ENCODE measurements at regions not wholly inside any gene's neighbourhood (a gene's known extent, or its start where the extent isn't known, plus 50 kb on each side); places are given as distances from the start of the nearest gene placed in this dataset.
"Not testable (repeated sequence)": the region's sequence is repeated elsewhere in the genome, so short reads cannot be mapped to it uniquely, and the experiment has no call there.

- POLR2A ChIA-PET; H3K36me3 ChIP-seq (ENCODE audit: insufficient read depth, low read length); ATAC-seq (ENCODE audit: poor library complexity); H3K27me3 Mint-ChIP-seq; H3K27ac Mint-ChIP-seq; H3K27ac ChIP-seq (ENCODE audit: low read depth in 1 of 2, low read length in 2 of 2); H3K9me3 Mint-ChIP-seq; intact Hi-C loops (cut with DNase I, micrococcal nuclease); DNase-seq; H3K4me3 ChIP-seq (ENCODE audit: low read length); H3K27me3 ChIP-seq (ENCODE audit: control insufficient read depth in 1 of 2, insufficient read depth in 2 of 2, low read length in 2 of 2); H3K36me3 Mint-ChIP-seq (ENCODE audit: low read depth); H3K4me1 Mint-ChIP-seq (ENCODE audit: low read depth); H3K4me3 Mint-ChIP-seq; H3K4me1 ChIP-seq (ENCODE audit: insufficient read depth, low read length): not testable (repeated sequence)
- H3K9me3 ChIP-seq (ENCODE audit: control insufficient read depth in 1 of 2, insufficient read depth in 1 of 2, low read length in 2 of 2): peaks cover 3 to 15% of the 10 kb centered on the region in 2 experiments
- CTCF ChIA-PET: interaction anchor here (0.5 kb wide), 1 partner anchor 137 kb away, joined by 3 read pairs; no protein-coding TSS in a partner anchor
These were observed 824.7 kb downstream of the LRRTM4 start for GRCh38 chr2:76697439-76697838.

DNA sequence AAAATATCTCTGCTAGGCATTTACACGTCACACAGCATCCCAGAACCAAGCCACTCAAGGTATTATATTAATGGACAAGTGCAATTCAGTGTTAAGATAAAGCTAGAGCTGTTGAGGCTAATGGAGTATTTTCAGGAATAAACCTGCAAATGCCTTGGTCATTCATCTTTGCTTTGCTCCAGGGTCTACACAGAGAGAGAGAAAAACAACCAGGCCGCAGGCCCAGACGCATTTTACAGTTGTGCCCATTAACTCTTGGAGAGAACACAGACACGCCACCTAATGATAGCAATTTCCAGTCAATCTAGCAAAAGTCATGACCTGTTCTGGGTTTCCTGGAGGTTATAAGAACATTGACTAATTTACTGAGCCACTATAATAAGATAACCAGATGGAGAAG is 829.3 kb downstream of the LRRTM4 start:
- Histone ChIP-seq H3K9me3 (ENCODE audit: control insufficient read depth in 1 of 2, insufficient read depth in 1 of 2, low read length in 2 of 2) (peaks cover 0 to 4% of the 10 kb centered on the region in 2 experiments), H3K27me3 (ENCODE audit: control insufficient read depth in 1 of 2, insufficient read depth in 2 of 2, low read length in 2 of 2) (no peaks in the 10 kb centered on the region), H3K4me1 (ENCODE audit: insufficient read depth, low read length) (no peaks in the 10 kb centered on the region), H3K4me3 (ENCODE audit: low read length) (no peak overlapping the region), H3K36me3 (ENCODE audit: insufficient read depth, low read length) (no peaks in the 10 kb centered on the region), H3K27ac (ENCODE audit: low read depth in 1 of 2, low read length in 2 of 2) (no peak overlapping the region)
- TF ChIP-seq CTCF (IDR thresholded peaks at IDR 0.05): no peak
- no peak for DNase-seq
- H3K27ac Mint-ChIP-seq: no peak overlapping the region
- ATAC-seq (ENCODE audit: poor library complexity): no peak
- intact Hi-C loops (cut with DNase I, micrococcal nuclease): no loop called here
- no peaks in the 10 kb centered on the region for H3K4me1 Mint-ChIP-seq (ENCODE audit: low read depth)
- H3K4me3 Mint-ChIP-seq: no peak overlapping the region
- H3K9me3 Mint-ChIP-seq: peaks cover 10% of the 10 kb centered on the region
- H3K36me3 Mint-ChIP-seq (ENCODE audit: low read depth): no peaks in the 10 kb centered on the region
- no peaks in the 10 kb centered on the region for H3K27me3 Mint-ChIP-seq
- ChIA-PET CTCF (no interaction called here), POLR2A (no interaction called here)

DNA sequence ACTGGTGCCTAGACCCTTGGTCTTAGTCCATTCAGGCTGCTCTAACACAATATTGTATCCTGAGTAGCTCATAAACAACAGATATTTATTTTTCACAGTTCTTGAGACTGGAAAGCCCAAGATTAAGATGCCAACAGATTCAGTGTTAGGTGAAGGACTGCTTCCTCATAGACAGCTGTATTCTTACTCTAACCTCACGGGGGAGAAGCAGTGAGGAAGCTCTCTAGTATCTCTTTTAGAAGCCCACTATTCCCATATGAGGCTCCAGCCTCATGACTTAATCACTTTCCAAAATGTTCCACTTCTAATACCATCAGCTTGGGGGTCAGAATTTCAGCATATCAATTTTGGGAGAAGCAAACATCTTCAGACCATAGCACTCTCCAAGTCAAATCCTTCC is 833.4 kb downstream of the LRRTM4 start:
- intact Hi-C loops (cut with DNase I, micrococcal nuclease): no loop called here
- Mint-ChIP-seq H3K27me3 (no peaks in the 10 kb centered on the region), H3K36me3 (ENCODE audit: low read depth) (no peaks in the 10 kb centered on the region), H3K4me1 (ENCODE audit: low read depth) (no peaks in the 10 kb centered on the region), H3K9me3 (peaks cover 12% of the 10 kb centered on the region), H3K27ac (no peak overlapping the region), H3K4me3 (no peak overlapping the region)
- Histone ChIP-seq H3K27ac (ENCODE audit: low read depth in 1 of 2, low read length in 2 of 2) (no peak overlapping the region), H3K27me3 (ENCODE audit: control insufficient read depth in 1 of 2, insufficient read depth in 2 of 2, low read length in 2 of 2) (no peaks in the 10 kb centered on the region), H3K4me1 (ENCODE audit: insufficient read depth, low read length) (no peaks in the 10 kb centered on the region), H3K36me3 (ENCODE audit: insufficient read depth, low read length) (no peaks in the 10 kb centered on the region), H3K4me3 (ENCODE audit: low read length) (no peak overlapping the region), H3K9me3 (ENCODE audit: control insufficient read depth in 1 of 2, insufficient read depth in 1 of 2, low read length in 2 of 2) (no peaks in the 10 kb centered on the region)
- CTCF ChIA-PET: no interaction called here
- TF ChIP-seq CTCF (IDR thresholded peaks at IDR 0.05): no peak
- POLR2A ChIA-PET: no interaction called here
- DNase-seq: no peak
- no peak for ATAC-seq (ENCODE audit: poor library complexity)

- Mint-ChIP-seq H3K27ac (no peak overlapping the region), H3K9me3 (peaks cover 10% of the 10 kb centered on the region), H3K4me3 (no peak overlapping the region), H3K36me3 (ENCODE audit: low read depth) (no peaks in the 10 kb centered on the region), H3K27me3 (no peaks in the 10 kb centered on the region), H3K4me1 (ENCODE audit: low read depth) (no peaks in the 10 kb centered on the region)
- Histone ChIP-seq H3K4me3 (ENCODE audit: low read length) (no peak overlapping the region), H3K36me3 (ENCODE audit: insufficient read depth, low read length) (no peaks in the 10 kb centered on the region), H3K27ac (ENCODE audit: low read depth in 1 of 2, low read length in 2 of 2) (no peak overlapping the region), H3K27me3 (ENCODE audit: control insufficient read depth in 1 of 2, insufficient read depth in 2 of 2, low read length in 2 of 2) (no peaks in the 10 kb centered on the region), H3K4me1 (ENCODE audit: insufficient read depth, low read length) (no peaks in the 10 kb centered on the region), H3K9me3 (ENCODE audit: control insufficient read depth in 1 of 2, insufficient read depth in 1 of 2, low read length in 2 of 2) (no peaks in the 10 kb centered on the region)
- ATAC-seq (ENCODE audit: poor library complexity) (no peak), DNase-seq (no peak)
- CTCF ChIA-PET: no interaction called here
- intact Hi-C loops (cut with DNase I, micrococcal nuclease): no loop called here
- no peak for TF ChIP-seq CTCF (IDR thresholded peaks at IDR 0.05)
- POLR2A ChIA-PET: no interaction called here
These were observed 834.3 kb downstream of the LRRTM4 start for GRCh38 chr2:76687923-76688322.
